ENCODE measurements at regions not wholly inside any gene's neighbourhood (a gene's known extent, or its start where the extent isn't known, plus 50 kb on each side); places are given as distances from the start of the nearest gene placed in this dataset.
A peak's percentile ranks its signal among the peaks of the same experiment; 100 is the strongest.

DNA sequence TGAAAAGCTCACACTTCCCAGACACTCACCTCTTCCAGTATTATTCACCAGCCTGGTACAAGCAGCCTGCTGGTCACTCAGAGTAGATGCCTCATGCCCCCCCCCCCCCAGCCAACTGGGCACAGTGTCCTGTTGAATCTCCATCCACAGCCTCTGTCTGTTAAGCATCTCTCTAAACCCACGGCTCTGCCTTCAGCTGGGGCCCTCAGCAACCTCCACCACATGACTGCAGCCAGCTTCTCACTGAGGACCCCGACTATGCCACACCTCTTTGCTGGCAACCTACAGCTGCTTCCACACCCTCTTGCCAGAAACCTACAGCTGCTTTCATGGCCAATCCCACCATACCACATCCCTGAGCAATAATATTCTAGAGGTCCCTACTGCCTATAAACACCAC lies 113.1 kb downstream of the RHOU start:
- no peak for DNase-seq (ENCODE audit: low spot score)

DNA sequence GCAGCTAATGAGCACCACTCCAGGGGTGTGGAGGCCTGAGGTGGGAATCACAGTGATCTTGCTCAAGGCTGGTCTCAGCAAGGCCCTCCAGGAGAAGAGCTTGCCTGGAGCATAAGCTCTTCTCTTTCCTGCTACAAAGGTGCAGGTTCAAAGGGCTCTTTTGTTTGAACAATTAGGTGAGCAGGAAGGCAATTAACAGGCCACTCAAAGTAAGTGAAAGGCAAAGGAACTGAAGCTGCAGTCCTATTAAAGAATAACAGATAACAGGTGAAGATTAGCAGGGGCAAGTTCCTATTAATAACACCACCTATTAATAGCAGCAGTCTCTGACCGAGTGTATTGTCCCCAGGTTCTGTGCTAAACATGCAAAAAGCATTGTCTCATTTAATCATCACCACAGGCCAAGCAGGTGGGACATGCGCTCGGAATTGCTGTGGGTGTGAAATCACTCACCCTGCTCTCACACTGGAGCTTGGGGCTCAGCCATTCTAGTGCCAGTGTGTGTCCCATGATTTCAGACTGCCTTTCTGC lies 113.8 kb downstream of the RHOU start:
- no peak for DNase-seq (ENCODE audit: low spot score)

- no peak for DNase-seq (ENCODE audit: low spot score)
Measured at GRCh38 chr1:228850141-228851100, 115.1 kb downstream of the RHOU start.

DNA sequence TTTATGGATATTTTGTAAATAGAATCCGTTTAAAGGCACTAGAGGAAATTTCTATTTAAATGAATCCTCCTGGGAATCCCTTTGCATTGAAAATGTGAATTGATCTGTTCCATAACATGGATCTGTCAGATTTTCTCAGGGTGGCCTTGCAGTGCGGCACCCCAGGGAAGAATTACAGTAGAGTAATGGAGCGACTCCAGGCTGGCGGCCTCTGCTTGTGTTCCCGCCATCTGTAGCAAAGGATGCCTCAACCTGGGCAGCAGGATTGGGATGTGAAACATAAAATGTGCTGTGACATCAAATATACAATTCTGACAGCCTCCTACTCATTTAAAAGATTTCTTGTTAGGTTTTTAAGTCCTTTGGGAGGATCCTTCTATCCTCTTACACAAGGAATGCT lies 115.9 kb downstream of the RHOU start:
- DNase-seq (ENCODE audit: low spot score): no peak

- DNase-seq (ENCODE audit: low spot score): no peak
Measured at GRCh38 chr1:228851618-228852017, 116.3 kb downstream of the RHOU start.

GRCh38 chr1:228852024-228852423 lies 116.7 kb downstream of the RHOU start:
- no peak for DNase-seq (ENCODE audit: low spot score)

GRCh38 chr1:228852511-228853088 lies 117.3 kb downstream of the RHOU start:
- no peak for DNase-seq (ENCODE audit: low spot score)

DNA sequence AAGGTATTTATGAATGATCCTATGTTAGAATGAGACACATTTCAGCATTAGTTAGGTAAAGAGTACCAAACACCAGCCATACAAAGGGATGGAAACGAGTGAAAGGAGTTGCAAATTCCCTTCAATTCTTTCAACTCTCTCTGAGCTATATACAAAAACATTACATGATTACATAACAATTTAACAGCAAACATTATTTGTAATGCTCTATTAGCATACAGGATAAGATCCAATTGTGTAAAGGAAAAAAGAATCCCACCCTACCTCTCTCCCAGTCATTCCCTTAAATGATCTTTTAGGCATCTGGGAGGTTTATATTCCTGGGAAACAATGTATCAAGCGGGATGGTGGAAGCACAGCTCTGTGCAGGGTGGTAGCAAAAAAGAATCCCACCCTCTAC lies 117.9 kb downstream of the RHOU start:
- no peak for DNase-seq (ENCODE audit: low spot score)

DNA sequence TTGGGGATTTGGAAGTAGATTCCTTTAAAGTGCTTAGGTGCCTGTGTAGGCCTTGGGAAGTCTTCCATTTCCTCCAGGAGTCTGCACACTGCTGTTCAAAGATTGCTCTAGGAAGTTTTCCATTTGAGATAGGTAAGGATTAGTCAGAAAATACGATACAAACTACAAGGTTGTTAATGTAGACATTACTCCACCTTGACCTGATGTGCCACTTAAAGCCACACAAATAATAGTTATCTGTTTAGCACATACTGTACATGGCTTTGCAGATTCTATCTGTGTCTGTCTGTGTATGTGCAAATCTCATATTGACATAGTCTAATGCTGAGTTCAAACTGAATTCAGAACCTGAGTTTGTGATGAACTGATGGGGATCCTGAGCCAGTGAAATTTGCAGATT lies 118.4 kb downstream of the RHOU start:
- no peak for DNase-seq (ENCODE audit: low spot score)

DNA sequence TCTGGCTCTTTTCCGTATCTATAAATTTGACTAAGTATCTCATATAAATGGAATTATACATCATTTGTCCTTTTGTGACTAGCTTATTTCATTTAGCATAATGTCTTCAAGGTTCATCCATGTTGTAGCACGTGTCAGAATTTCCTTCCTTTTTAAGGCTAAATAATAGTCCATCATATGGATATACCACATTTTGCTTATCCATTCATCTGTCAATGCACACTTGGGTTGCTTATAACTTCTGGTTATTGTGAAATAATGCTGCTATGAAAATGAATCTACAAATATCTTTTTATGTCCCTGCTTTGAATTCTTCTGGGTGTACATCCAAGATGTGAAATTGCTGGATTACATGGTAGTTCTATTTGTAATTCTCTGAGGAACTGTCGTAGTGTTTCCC lies 119.6 kb downstream of the RHOU start:
- no peak for DNase-seq (ENCODE audit: low spot score)

GRCh38 chr1:228857611-228858010 lies 122.3 kb downstream of the RHOU start:
- DNase-seq (ENCODE audit: low spot score): no peak

DNA sequence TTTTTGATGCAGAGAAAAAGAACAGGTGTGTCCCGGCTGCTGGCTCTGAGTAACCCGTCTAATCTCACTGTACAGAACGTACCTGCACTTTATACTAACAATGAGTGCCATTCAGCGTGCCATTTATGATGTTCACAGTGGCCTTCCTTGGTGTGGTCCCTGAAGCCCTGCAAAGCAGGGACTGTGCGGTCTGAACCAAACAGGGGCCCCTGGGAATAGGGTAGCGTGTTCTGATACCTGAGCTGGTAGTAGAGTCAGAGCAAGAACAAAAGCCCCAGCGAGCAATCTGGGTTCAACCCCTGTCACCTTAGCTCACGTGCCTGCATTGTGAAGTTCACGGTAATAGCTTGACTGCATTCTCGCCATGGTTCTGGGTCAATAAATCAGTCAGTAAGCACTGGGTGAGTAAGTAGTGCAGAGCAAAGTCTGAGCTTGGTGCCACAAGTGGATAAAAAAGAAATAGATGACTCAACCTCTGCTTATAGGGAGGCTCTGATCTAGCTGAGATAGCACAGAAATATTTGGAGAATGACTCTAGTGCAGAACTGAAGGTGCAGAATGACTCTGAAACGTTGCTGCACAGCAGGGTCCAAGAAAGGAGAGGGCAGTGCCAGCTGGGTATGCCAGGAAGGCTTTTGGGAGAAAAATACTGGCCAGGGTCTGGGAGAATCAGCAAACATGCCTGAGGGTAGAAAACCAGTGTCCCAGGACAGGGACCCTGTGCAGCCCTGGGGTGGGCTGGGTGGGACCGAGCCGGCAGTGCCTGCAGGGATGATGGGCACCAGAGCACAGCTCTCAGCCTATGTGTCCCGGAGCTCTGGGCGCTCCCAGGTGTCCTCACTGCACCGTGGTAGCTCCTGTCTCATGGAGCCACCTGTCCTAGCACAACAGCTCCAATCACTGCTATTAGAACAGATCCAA lies 125.9 kb downstream of the RHOU start:
- peak; percentile 82 for DNase-seq (ENCODE audit: low spot score)

- DNase-seq (ENCODE audit: low spot score): no peak
Measured at GRCh38 chr1:228861832-228862180, 126.5 kb downstream of the RHOU start.

DNA sequence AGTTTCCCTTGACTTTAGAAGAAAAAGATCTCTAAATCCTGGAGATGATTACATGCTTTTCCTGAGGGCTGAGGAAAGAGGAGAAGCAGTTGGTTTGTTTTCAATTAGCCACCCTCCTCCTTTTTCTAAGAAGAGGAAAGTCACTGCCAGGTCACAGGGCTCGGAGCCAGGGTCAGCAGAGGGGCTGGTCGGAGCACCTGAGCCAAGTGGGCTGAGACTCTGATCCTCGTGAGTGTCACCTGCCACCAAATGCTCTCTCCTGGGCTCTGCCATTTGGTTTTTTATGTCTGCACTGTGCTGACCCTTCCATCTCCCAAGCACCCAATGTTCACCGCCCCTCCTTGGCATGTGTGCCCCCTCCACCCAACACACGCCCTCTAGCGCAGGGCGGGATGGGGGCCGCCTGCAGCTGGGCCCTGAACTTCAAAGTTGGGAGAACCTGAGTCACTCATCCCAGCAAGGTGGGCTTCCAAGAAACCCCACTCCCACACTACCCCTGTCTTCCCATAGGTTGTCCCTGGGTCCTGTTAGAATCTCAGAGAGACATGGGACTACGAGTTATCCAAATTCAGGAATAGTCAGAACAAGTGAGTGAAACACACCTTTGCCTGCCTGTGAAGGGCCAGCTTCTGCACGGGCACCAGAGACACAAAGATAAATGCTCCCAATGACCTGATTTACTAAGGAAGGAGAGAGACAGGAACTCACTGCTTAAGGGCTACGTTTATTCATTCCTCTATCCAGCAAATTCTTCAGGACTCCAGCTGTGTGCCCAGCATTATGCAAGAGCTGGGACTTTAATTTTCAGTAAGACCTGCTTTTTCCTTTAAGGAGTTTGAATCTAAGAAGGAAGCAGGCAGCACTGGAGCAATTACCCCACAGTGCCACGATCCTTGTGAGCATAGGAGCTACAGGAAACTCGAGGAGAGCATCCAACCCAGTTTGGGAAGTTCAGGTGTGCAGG lies 127.5 kb downstream of the RHOU start:
- DNase-seq (ENCODE audit: low spot score): no peak

DNA sequence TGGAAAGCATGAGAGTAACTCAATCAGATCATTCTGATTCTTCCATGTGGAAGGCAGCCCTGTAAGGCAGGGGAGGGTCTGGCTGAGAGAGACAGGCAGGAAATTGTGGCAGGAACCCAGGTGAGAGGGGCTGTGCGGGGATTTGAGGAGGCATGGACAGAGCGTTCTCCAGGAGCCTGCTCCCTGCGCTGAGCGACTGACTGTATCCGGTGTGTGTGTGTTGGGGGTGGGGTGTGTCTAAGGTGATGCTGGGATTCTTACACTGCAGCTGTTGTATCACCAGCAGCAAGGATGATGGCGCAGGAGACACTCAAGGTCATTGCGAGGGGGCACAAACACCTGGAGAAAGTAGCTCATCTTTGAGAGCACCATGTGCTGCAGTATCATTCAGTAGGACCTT lies 128.5 kb downstream of the RHOU start:
- no peak for DNase-seq (ENCODE audit: low spot score)

DNA sequence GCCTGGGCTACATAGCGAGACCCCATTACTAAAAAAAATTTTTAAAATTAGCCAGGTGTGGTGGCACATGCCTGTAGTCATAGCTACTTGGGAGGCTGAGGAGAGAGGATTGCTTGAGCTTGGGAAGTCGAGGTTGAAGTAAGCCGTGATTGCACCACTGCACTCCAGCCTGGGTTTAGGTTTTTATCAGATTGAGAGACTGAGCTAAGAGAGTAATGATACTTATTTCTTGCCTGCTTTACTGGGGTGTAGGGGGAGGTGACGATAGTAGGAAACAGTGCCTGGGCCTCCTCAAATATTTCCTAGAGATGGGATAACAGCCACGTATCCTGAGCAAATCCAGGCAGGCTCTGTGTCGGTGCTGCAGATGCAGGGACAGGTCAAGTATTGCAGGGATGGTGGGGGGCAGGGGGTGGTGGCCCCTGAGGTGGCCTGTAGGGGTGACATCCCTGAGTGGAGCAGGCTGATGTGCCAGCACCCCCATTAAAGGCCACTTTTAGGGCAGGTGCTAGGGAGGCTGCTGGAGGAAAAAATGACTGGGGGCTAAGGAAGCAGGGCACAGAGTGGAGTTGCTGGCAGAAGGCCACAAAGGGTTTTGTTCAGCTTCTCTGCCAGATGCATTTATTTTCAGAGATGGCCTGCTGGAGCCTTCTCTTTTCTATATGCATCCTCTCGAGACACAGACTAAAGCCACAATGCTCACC lies 130.5 kb downstream of the RHOU start:
- no peak for DNase-seq (ENCODE audit: low spot score)

- no peak for DNase-seq (ENCODE audit: low spot score)
Measured at GRCh38 chr1:228866468-228866867, 131.2 kb downstream of the RHOU start.

- DNase-seq (ENCODE audit: low spot score): no peak
Measured at GRCh38 chr1:228867108-228867950, 132.1 kb downstream of the RHOU start.

DNA sequence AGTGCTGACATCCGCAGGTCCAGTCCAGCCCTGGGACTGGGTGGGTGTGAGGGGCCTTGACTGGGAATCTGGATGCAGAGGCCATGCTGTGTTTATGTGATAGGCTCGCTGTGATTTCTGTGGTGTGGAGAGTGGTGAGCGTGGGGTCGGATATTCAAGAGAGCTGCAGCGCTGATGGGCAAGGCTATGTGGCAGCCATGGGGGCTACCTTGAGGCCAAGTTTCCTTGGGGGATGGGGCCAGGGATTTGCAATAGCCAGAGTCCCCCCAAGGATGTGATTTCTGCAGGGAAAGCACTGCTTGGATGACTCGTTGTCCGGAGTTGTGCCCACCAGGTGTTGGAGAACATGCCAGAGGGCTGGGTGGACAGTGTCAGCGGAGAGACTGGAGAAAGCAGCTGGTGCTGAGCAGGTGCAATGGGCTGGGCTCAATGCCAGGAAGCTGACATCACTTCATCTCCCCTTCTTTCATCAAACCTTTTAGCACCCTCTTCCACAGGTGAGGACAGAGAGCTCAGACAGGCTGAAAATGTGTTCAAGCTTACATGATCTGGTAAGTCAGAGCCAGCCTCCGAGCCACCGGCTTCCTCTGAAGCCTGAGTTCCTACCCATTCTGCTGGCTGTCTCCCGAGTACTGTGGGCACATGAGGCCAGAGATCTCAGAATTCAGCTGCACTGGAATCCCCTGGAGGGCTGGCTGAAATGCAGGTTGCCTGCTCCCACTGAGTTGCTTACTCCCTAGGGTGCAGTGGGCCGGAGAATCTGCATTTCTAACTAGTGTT lies 132.9 kb downstream of the RHOU start:
- DNase-seq (ENCODE audit: low spot score): no peak
